SK-N-SH (cell line): ENCODE measurements at regions not wholly inside any gene's neighbourhood (a gene's known extent, or its start where the extent isn't known, plus 50 kb on each side); places are given as distances from the start of the nearest gene placed in this dataset.

ENCODE experiments used
- CTCF ChIA-PET: fragments of 300-600, 350-600 bp; formaldehyde crosslinking; extraction: SDS; loops from one replicate; lab custom pipeline; 2021; lab: Yijun Ruan, JAX
- POLR2A ChIA-PET: fragments of 350-600 bp; sonication (Branson Sonifier 250); formaldehyde crosslinking; extraction: SDS; loops from one replicate; lab custom pipeline; 2020; ENCODE audit warnings: antibody characterized with exemption, inconsistent platforms; lab: Yijun Ruan, JAX
- DNase-seq: peaks from one replicate; pipeline ENCODE4 v3.0.0; 2012
- H2AFZ ChIP-seq: fragments of 200-600 bp; sonication (generic); 2 replicates; pipeline ENCODE4 v1.8.1; 2016; ENCODE audit warnings: antibody characterized with exemption, mild to moderate bottlenecking, low read depth
- H3F3A ChIP-seq: fragments of 200-600 bp; sonication (generic); replicated peaks from 2 replicates; pipeline ENCODE3; 2016; ENCODE audit warnings: antibody characterized with exemption, mild to moderate bottlenecking; ENCODE audit not compliant: insufficient read depth
- H3K27ac ChIP-seq, 2 experiments: fragments of 200-500 bp in 1 of 2; fragments of 200-600 bp in 1 of 2; sonication (Bioruptor generic) in 1 of 2; sonication (generic), shearing (Covaris generic) in 1 of 2; 2 replicates each; pipeline versions ENCODE4 v1.5.1 to v1.6.1; 2014 to 2016; ENCODE audit warnings: low read depth in 2 of 2, inconsistent platforms in 1 of 2, low read length in 1 of 2, mild to moderate bottlenecking in 1 of 2, mixed read lengths in 1 of 2
- H3K27me3 ChIP-seq: fragments of 200-600 bp; sonication (generic), shearing (Covaris generic); 2 replicates; pipeline ENCODE4 v1.6.1; 2016; ENCODE audit warnings: mixed run types; ENCODE audit not compliant: insufficient read depth
- H3K36me3 ChIP-seq, 2 experiments: fragments of 200-500 bp in 1 of 2; fragments of 200-600 bp in 1 of 2; sonication (Bioruptor generic) in 1 of 2; sonication (generic) in 1 of 2; replicated peaks in 1 of 2; 2 replicates each; pipeline versions ENCODE3 to v1.5.1; 2014 to 2016; ENCODE audit warnings: low read length in 1 of 2, mild to moderate bottlenecking in 1 of 2; ENCODE audit not compliant: insufficient read depth in 2 of 2, control insufficient read depth in 1 of 2
- H3K4me1 ChIP-seq, 2 experiments: fragments of 200-500 bp in 1 of 2; fragments of 200-600 bp in 1 of 2; sonication (Bioruptor generic) in 1 of 2; sonication (generic), shearing (Covaris generic) in 1 of 2; 2 replicates each; pipeline versions ENCODE4 v1.5.1 to v1.6.1; 2014 to 2016; ENCODE audit warnings: low read depth in 1 of 2, low read length in 1 of 2, mixed run types in 1 of 2; ENCODE audit not compliant: insufficient read depth in 2 of 2, control insufficient read depth in 1 of 2
- H3K4me2 ChIP-seq: fragments of 200-600 bp; sonication (generic), shearing (Covaris generic); 2 replicates; pipeline ENCODE4 v1.6.1; 2017; ENCODE audit warnings: mixed run types
- H3K4me3 ChIP-seq, 2 experiments: fragments of 200-500 bp in 1 of 2; fragments of 200-600 bp in 1 of 2; sonication (Bioruptor generic) in 1 of 2; sonication (generic), shearing (Covaris generic) in 1 of 2; 2 replicates each; pipeline versions ENCODE4 v1.5.1 to v1.8.1; 2014 to 2016; ENCODE audit warnings: low read depth in 2 of 2, inconsistent platforms in 1 of 2, low read length in 1 of 2, mild to moderate bottlenecking in 1 of 2, mixed read lengths in 1 of 2, moderate library complexity in 1 of 2
- H3K79me2 ChIP-seq: fragments of 200-600 bp; sonication (generic); 2 replicates; pipeline ENCODE4 v1.8.1; 2017; ENCODE audit warnings: mild to moderate bottlenecking; ENCODE audit not compliant: insufficient read depth
- H3K9ac ChIP-seq: fragments of 200-600 bp; sonication (generic); 2 replicates; pipeline ENCODE4 v1.6.1; 2017; ENCODE audit warnings: mixed run types
- H3K9me2 ChIP-seq: fragments of 200-600 bp; sonication (generic); 2 replicates; pipeline ENCODE4 v1.6.1; 2017; ENCODE audit warnings: mixed run types
- H3K9me3 ChIP-seq: fragments of 200-600 bp; sonication (generic); 2 replicates; pipeline ENCODE4 v1.6.1; 2017; ENCODE audit warnings: mixed run types, mild to moderate bottlenecking, moderate library complexity
- H4K20me1 ChIP-seq: fragments of 200-600 bp; sonication (generic); 2 replicates; pipeline ENCODE4 v1.6.1; 2017; ENCODE audit warnings: mild to moderate bottlenecking, mixed run types; ENCODE audit not compliant: insufficient read depth
- CHD2 ChIP-seq: fragments of 150-350 bp; IDR thresholded peaks from 2 replicates; pipeline ENCODE4 v1.6.1; 2018; ENCODE audit warnings: low read length; ENCODE audit not compliant: partially characterized antibody
- ELF1 ChIP-seq: IDR thresholded peaks from 2 replicates; pipeline ENCODE4 v1.4.0; 2012
- FOSL2 ChIP-seq: IDR thresholded peaks from 2 replicates; pipeline ENCODE4 v1.4.0; 2012; ENCODE audit warnings: low read depth, mild to moderate bottlenecking, moderate library complexity, borderline replicate concordance
- GATA2 ChIP-seq: sonication (generic); formaldehyde crosslinking; IDR thresholded peaks from 2 replicates; pipeline ENCODE4 v1.5.0; 2020; ENCODE audit warnings: mild to moderate bottlenecking, missing genetic modification reagents
- MAX ChIP-seq: IDR thresholded peaks from 2 replicates; pipeline ENCODE4 v1.4.0; 2012; ENCODE audit warnings: low read depth
- MEF2A ChIP-seq: IDR thresholded peaks from 2 replicates; pipeline ENCODE4 v1.4.0; 2012; ENCODE audit warnings: low read depth, borderline replicate concordance
- RAD21 ChIP-seq: IDR thresholded peaks from 2 replicates; pipeline ENCODE4 v1.6.1; 2012; ENCODE audit warnings: mild to moderate bottlenecking, low read length
- RCOR1 ChIP-seq: fragments of 150-350 bp; IDR thresholded peaks from 2 replicates; pipeline ENCODE4 v1.6.1; 2017; ENCODE audit warnings: antibody characterized with exemption, low read length
- RXRA ChIP-seq: IDR thresholded peaks from 2 replicates; pipeline ENCODE4 v1.4.0; 2012; ENCODE audit warnings: low read depth, mild to moderate bottlenecking, borderline replicate concordance
- TAF1 ChIP-seq: IDR thresholded peaks from 2 replicates; pipeline ENCODE4 v1.6.1; 2012; ENCODE audit warnings: low read depth, mild to moderate bottlenecking, low read length, moderate library complexity, borderline replicate concordance
- WGBS: methylation state at CpG from one replicate; pipeline ENCODE4 v1.1.6; 2017; ENCODE audit warnings: low lambda C conversion rate; 5-methylcytosine and 5-hydroxymethylcytosine counted together
- TF ChIP-seq, protein P1 (sequence below): IDR thresholded peaks from 2 replicates; pipeline ENCODE4 v1.4.0; 2012; ENCODE audit warnings: low read depth, borderline replicate concordance
- TF ChIP-seq, protein P2 (sequence below): IDR thresholded peaks from 2 replicates; pipeline ENCODE4; 2012
- TF ChIP-seq, protein P3 (sequence below): fragments of 200-600 bp; sonication (generic); IDR thresholded peaks from 2 replicates; pipeline ENCODE4 v1.6.1; 2017; ENCODE audit warnings: antibody characterized with exemption, mild to moderate bottlenecking, moderate library complexity

DNA sequence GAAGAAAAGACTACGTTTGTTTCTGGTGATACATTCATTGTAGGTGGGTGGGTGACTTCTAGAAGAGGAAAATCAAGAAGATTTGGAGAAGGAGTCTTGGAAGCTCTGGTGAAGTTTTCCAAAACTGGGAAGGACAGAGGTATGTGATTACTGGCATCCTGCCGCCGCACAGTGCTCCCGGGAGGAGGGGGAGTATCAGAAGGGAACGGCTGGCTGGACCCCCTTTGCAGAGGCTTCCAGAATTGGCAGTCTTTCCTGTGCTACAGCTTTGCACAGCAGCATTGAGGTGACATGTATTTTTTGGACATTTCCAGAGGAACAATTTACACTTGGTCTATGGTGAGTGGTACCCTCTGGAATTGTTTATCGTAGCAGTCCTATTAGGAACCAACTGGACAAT lies 75.7 kb upstream of the EOMES start:
- 20% methylated on average over 6 of the region's 6 CpGs for WGBS

DNA sequence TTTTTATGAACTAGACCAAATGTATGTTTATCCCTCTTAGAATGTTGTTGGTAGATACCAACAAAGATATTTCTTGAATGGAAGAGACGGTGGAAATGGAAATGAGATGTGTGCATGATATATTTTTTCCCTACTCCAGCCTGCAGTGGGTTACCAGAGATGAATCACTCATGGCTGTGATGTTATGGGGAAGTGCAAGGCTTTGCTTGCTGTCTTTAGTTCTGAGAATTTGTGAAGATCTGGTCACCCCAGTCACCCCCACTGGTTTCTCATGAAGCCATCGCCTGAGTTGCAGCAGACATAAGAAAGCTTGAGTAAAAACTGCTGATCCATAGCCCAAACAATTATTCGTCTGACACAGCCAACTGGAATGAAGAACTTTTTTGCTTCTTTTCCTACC lies 78.1 kb upstream of the EOMES start:
- no peaks in the 10 kb centered on the region for H3K36me3 ChIP-seq
- no peaks in the 10 kb centered on the region for H4K20me1 ChIP-seq
- H3K4me1 ChIP-seq = no peaks in the 10 kb centered on the region
- DNase-seq = no peak
- H3K27me3 ChIP-seq = peaks cover 21% of the 10 kb centered on the region; the same call in 1 of the 2 replicates
- ChIA-PET CTCF (interaction anchor here (1.7 kb wide), 1 partner anchor 105 kb away, joined by 3 read pairs; no protein-coding TSS in a partner anchor), POLR2A (no interaction called here)
- no peak overlapping the region for H3K4me2 ChIP-seq
- no peaks in the 10 kb centered on the region for H3K9me3 ChIP-seq
- no peak overlapping the region for H3K4me3 ChIP-seq
- no peak overlapping the region for H3K27ac ChIP-seq
- 10% methylated on average over 3 of the region's 3 CpGs for WGBS
- no peaks in the 10 kb centered on the region for H3K79me2 ChIP-seq
- TF ChIP-seq RAD21 (no peak), MAX (no peak), GATA2 (no peak), MEF2A (no peak), RXRA (no peak), TAF1 (no peak), ELF1 (no peak), RCOR1 (no peak), CHD2 (no peak)
- TF ChIP-seq, protein P1, sequence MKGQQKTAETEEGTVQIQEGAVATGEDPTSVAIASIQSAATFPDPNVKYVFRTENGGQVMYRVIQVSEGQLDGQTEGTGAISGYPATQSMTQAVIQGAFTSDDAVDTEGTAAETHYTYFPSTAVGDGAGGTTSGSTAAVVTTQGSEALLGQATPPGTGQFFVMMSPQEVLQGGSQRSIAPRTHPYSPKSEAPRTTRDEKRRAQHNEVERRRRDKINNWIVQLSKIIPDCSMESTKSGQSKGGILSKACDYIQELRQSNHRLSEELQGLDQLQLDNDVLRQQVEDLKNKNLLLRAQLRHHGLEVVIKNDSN = no peak
- TF ChIP-seq, protein P2, sequence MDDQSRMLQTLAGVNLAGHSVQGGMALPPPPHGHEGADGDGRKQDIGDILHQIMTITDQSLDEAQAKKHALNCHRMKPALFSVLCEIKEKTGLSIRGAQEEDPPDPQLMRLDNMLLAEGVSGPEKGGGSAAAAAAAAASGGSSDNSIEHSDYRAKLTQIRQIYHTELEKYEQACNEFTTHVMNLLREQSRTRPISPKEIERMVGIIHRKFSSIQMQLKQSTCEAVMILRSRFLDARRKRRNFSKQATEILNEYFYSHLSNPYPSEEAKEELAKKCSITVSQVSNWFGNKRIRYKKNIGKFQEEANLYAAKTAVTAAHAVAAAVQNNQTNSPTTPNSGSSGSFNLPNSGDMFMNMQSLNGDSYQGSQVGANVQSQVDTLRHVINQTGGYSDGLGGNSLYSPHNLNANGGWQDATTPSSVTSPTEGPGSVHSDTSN = no peak
- TF ChIP-seq, protein P3, sequence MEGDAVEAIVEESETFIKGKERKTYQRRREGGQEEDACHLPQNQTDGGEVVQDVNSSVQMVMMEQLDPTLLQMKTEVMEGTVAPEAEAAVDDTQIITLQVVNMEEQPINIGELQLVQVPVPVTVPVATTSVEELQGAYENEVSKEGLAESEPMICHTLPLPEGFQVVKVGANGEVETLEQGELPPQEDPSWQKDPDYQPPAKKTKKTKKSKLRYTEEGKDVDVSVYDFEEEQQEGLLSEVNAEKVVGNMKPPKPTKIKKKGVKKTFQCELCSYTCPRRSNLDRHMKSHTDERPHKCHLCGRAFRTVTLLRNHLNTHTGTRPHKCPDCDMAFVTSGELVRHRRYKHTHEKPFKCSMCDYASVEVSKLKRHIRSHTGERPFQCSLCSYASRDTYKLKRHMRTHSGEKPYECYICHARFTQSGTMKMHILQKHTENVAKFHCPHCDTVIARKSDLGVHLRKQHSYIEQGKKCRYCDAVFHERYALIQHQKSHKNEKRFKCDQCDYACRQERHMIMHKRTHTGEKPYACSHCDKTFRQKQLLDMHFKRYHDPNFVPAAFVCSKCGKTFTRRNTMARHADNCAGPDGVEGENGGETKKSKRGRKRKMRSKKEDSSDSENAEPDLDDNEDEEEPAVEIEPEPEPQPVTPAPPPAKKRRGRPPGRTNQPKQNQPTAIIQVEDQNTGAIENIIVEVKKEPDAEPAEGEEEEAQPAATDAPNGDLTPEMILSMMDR = no peak
- H3K9me2 ChIP-seq = no peaks in the 10 kb centered on the region
- no peak overlapping the region for H2AFZ ChIP-seq
- no peak overlapping the region for H3K9ac ChIP-seq
- no peaks in the 10 kb centered on the region for H3F3A ChIP-seq

More for the DNA sequence above, 75.7 kb upstream of the EOMES start:
- Histone ChIP-seq H3K9me3 (no peaks in the 10 kb centered on the region), H3K36me3 (no peaks in the 10 kb centered on the region), H3K9ac (no peak overlapping the region), H3K27ac (no peak overlapping the region), H3K79me2 (no peaks in the 10 kb centered on the region), H3K27me3 (peaks cover 21% of the 10 kb centered on the region; the same call in 1 of the 2 replicates), H2AFZ (no peak overlapping the region), H3F3A (no peaks in the 10 kb centered on the region), H3K4me2 (no peak overlapping the region), H3K4me3 (no peak overlapping the region), H4K20me1 (no peaks in the 10 kb centered on the region), H3K4me1 (no peaks in the 10 kb centered on the region), H3K9me2 (no peaks in the 10 kb centered on the region)
- DNase-seq = no peak
- ChIA-PET POLR2A (no interaction called here), CTCF (no interaction called here)
- TF ChIP-seq MAX (no peak), FOSL2 (no peak)
- TF ChIP-seq, all 33 proteins: peak for 0
